Suprapubic skin (tissue), 4 donors: ENCODE measurements at regions not wholly inside any gene's neighbourhood (a gene's known extent, or its start where the extent isn't known, plus 50 kb on each side); places are given as distances from the start of the nearest gene placed in this dataset.

Experiments used
- POLR2A ChIP-seq, 2 donors: fragments of 450-650 bp; IDR thresholded peaks; one replicate each; pipeline ENCODE4 v1.6.1; 2017; ENCODE audit warnings: antibody characterized with exemption in 2 of 2, mild to moderate bottlenecking in 2 of 2, moderate library complexity in 2 of 2
- POLR2AphosphoS5 ChIP-seq, 3 donors: sonication (generic); formaldehyde crosslinking; IDR thresholded peaks; one replicate each; pipeline ENCODE4 v1.6.1; 2017; ENCODE audit warnings: antibody characterized with exemption in 3 of 3
- TF ChIP-seq, protein P1 (sequence below), 2 donors: fragments of 200-600 bp in 1 of 2; fragments of 450-650 bp in 1 of 2; sonication (generic) in 1 of 2; IDR thresholded peaks; one replicate each; pipeline ENCODE4 v1.5.1; 2016 to 2019; ENCODE audit warnings: antibody characterized with exemption in 2 of 2, mild to moderate bottlenecking in 1 of 2, moderate library complexity in 1 of 2

DNA sequence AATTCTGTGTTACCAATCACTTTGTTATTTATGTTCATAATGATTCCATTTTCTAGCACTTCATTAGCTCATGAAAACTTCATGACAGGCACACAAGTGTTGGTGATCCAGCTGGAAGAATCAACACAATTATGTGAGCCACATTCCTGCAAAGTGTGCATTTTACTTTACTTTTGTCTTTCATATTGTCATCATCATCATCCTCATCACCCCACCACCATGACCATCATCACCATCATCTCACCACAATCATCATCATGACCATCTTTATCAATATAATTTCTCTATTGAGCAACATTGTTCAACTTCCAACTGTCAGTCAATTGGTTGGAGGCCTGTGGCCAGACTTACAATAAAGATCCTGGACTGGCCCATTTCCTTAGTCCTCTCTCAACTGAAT is 159.4 kb upstream of the PRSS16 start:
- TF ChIP-seq, protein P1, sequence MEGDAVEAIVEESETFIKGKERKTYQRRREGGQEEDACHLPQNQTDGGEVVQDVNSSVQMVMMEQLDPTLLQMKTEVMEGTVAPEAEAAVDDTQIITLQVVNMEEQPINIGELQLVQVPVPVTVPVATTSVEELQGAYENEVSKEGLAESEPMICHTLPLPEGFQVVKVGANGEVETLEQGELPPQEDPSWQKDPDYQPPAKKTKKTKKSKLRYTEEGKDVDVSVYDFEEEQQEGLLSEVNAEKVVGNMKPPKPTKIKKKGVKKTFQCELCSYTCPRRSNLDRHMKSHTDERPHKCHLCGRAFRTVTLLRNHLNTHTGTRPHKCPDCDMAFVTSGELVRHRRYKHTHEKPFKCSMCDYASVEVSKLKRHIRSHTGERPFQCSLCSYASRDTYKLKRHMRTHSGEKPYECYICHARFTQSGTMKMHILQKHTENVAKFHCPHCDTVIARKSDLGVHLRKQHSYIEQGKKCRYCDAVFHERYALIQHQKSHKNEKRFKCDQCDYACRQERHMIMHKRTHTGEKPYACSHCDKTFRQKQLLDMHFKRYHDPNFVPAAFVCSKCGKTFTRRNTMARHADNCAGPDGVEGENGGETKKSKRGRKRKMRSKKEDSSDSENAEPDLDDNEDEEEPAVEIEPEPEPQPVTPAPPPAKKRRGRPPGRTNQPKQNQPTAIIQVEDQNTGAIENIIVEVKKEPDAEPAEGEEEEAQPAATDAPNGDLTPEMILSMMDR (IDR thresholded peaks at IDR 0.05) = no peak
- no peak for TF ChIP-seq POLR2A (IDR thresholded peaks at IDR 0.05)
- TF ChIP-seq POLR2AphosphoS5 (IDR thresholded peaks at IDR 0.05) = no peak
